HG02884 (cell line): ENCODE measurements at regions not wholly inside any gene's neighbourhood (a gene's known extent, or its start where the extent isn't known, plus 50 kb on each side); places are given as distances from the start of the nearest gene placed in this dataset.

Source experiments
- ATAC-seq: cut with Tn5 transposase; IDR thresholded peaks from one replicate; pipeline ENCODE4 v1.9.1; 2021; ENCODE audit warnings: mild to moderate bottlenecking, moderate library complexity; ENCODE audit not compliant: unreplicated experiment

DNA sequence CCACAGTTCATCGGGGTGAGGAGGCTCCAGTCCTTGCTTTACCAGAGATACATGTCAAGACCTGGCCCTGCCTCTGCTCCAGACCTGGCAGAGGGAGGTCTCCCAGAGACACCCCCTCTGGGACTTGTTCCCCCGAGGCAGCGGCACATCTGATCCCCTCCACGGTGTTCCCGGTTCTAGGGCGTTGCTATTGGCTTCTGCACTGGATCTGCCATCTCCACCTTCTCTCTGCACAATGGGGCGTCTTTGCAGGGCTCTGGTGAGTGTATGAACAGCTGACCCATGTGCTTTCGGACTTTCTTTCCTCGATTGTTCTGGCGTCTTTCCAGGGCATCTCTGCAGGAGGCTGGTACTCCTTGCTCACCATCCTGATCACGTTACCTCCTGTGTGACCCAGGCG lies 930.4 kb downstream of the TBC1D22A start:
- no peak for ATAC-seq

DNA sequence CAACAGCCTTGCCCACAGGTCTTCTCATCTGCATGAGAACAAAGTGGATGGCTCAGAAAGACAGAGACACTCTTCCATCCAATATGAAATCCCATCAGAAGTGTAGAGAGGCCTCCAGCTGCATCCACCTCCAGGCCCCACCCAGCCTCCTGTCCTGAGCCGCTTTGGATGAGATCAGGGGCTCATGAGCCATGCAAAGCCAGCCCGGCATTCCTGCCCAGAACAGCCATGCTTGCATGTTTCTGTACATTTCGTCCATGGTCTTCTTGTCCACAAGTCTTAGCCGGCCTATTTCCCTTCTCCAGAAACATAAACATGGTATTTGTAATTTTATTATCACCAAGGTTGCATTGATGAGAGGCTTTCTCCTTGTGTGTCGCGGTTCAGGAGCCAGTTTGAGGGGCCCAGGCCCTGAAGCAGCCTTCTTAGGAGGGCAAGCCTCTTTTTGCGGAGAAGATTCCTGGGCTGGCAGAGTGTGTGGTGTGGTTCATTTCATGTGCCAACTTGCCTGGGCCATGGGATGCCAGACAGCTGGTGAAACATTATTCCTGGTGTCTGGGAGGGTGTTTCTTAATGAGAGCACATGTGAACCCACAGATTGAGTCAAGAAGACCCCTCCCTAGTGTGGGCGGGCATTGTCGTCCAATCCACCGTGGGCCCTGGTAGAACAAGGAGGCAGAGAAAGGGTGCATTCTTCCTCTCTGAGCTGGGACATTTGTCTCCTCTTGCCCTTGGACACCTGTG lies 928.9 kb downstream of the TBC1D22A start:
- ATAC-seq: no peak

DNA sequence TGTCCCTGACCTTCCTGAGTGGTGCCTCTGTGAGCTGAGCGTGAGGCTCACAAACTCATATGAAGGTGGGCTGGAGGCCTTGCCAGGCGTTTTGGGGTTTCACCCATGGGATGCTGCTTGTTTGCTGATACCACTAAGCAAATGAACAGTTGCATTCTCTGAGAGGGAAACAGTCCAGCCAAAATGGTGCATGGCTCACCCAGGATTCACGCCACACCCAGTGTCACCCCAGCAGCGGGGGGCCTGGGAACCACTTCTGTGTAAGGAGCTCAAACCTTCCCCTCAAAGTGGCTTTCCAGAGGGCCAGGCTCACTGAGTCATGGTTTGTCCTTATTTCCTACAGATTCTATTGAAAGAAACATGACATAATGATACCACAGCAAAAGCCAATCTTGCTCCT lies 928.1 kb downstream of the TBC1D22A start:
- no peak for ATAC-seq

DNA sequence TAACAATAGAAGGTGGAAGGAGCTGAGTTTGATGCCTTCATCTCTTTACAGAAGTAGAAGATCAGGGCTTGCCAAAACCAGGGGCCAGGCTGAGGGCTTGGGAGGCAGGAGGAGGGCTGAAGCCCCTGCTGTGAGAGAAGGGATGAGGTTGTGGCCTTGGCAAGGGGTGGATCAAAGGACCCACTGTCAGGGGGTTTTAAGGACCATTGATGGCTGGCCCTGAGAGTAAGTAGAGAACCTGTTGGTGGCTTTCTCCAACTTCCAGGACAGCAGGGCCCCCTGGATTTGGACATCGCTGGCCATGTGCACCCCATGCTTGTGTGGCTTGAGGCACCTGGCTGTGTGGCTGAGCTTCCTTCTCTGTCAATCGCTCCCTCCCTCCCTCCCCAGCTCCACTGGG lies 927.7 kb downstream of the TBC1D22A start:
- ATAC-seq: no peak

DNA sequence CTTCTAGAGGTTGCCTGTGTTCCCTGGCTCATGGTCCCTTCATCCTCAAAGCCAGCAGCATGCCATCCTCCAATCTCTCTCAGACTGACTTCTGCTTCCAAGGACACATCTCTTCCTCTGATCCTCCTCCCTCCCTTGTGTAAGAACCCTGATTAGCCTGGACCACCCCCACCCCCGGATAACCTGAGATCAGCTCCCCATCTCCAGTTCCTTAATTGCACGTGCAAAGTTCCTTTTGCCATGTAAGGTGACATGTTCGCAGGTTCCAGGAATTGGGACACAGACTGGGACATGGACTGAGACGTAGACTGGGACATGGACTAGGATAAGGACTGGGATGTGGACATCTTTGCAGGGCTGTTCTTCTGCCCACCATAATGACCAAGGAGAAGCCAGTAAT lies 925.3 kb downstream of the TBC1D22A start:
- no peak for ATAC-seq

DNA sequence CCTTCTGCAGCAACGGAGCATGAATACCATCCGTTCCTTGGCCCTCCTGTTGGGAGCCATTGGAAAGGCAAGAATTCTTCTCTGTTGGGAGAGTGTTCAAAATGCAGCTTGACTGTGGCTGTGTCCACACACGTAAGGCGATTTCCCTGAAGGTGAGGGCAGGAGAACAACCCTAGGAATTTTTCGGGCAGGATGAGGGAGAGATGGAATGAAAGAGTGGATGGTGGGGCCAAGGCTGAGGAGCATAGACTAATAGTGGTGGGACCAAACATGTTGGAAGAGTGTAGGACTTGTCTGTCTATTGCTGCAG lies 924.9 kb downstream of the TBC1D22A start:
- ATAC-seq: no peak

DNA sequence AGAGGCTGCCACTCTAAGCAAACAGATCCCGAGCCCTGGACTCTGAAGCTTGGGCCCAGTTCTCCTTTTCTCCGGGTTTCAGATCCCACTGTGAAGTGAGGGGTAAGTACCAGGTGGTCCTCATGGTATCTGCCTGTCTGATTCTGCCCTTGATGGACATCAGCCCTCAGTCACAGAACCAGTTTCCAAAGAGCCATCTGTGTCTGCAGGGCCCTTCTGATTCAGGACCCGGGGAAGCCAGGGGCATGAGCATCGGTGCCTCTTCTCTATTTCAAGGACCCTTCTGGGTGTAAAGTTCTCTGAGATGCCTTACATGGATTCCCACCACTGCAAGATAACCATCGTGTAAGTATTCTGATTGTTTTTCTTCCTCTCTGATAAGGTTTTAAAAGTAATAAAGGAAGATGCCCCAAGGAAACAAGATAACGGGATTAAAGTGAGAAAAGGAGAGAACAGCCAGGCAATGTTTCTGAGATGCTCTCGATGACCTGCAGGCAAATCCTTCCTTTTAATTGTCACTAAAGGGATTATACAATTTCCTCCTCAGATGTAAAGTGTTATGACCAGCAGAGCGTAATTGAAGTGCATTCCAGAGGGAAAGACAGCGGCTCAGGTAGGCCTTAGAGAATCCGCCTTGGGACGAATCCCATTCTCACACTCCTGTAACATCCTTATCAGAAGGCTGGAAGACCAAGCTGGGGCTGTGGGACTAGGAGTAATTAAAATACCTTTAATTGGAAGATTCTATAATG lies 924.3 kb downstream of the TBC1D22A start:
- ATAC-seq: no peak

DNA sequence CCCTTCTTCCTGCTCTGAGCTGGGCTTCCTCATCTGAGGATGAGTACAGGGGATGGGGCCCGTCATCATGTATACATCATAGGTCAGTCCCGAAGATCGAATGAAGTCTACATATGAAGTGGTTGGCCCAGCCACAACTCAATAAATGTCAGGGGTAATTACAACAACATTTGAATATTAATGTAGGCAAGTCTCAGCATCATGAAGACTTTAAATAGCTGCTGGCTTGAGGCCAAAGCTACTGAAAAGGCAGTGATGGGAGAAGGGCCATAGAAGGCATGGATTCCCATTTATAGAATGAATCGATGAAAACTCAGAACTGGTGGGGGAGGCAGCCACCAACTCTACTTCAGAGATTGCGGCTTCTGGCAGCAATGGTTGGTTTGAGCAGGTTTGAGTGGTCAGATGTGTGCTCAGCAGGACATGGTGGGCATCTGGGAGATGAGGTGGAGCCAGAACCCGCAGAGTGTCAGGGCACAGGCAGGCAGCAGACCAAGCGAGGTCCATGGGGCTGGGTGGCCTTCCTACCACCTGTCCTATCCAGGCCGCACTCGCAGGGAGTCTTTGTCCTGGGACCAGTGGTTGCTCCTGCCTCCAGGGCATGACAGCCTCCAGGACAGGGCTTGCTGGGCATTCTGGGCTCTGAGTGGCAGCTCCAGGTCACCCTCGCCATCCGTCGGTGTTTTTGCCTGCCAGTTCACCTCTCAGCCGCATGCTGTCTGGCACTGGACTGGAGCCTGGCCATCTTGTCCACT lies 919.1 kb downstream of the TBC1D22A start:
- no peak for ATAC-seq

DNA sequence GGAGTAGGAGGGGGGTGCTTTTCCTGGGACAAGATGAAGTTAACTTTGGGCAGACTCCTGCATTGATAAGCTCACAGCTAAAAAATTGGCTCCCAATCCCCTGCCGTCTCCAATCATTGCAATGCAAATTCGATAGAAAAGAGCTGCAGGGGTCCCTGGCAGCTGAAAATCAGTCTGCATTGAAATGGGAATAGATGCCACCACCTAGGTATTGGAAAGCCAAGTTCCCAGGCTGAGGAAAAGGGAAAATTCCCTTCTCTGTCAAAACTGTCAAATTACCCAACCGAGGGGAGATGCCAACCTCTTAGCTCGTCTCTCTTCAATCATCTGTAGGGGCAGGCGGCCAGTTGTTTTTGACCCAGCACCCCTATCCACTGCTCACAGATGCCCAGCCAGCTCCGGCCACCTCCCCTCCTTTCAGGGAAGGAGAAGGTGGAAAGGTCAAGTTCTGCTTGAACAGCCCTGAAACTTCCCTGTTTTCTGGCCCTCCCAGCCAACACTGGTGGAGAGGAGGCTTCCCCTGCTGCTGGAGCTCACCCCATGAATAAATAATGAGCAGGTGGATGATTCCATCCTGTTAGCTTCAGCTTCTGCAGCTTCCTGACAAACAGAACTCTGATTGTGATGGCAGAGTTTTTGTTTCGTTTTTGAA lies 916.3 kb downstream of the TBC1D22A start:
- ATAC-seq: no peak

DNA sequence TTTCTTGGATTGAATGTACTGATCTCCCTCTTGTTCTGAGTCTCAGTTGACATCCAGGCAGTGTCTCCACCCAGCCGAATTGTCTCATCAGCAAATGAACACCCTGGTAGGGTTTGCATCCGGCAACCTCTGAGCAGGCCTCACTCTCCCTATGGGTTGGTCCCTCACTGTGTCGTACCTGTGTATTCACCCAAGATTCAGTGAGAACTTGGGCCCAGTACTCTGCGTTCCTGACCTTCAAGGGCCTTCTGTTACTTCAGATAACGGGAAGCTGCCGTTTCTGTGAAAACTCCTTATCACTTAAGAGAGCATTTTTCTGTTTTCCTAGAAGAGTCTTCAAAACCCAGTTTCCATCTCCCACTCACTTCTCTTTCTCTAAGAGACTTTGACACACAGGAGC lies 915.6 kb downstream of the TBC1D22A start:
- no peak for ATAC-seq

DNA sequence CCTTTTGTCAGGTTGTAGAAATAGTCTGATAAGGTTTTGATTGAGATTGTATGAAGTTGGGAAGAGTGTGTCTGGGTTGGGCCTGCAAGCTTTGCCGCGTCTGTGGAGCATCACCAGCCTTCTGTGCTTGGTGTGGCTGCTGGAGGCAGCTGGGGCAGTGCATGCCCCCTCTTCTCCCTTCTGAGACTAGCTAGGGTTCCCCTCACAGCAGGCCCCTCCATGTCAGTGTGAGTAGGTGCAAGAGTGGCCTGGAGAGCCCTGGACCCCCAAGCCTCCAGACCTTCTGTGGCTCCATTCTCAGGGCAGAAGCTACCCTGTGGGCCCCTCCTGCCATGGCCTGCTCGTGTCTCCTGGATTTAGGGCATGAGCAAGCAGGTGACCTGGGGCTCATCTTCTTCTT lies 914.2 kb downstream of the TBC1D22A start:
- ATAC-seq: no peak

DNA sequence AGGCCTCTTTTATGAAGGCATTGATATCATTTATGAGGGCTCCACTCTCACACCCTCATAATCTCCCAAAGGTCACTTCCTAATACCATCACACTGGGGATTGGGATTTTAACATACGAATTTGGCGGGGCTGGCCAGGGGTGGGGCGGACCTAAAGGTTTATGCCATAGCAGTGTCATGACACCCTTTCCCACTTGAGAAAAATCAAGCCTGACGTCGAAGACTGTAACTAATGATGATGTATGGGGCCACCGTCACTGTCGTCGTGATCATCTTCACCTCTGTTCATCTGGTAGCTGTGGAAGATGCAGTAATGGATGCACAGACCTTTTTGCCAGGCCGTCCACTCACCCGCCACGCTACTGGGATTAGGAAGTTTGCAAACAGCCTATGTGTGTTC lies 912.1 kb downstream of the TBC1D22A start:
- no peak for ATAC-seq

DNA sequence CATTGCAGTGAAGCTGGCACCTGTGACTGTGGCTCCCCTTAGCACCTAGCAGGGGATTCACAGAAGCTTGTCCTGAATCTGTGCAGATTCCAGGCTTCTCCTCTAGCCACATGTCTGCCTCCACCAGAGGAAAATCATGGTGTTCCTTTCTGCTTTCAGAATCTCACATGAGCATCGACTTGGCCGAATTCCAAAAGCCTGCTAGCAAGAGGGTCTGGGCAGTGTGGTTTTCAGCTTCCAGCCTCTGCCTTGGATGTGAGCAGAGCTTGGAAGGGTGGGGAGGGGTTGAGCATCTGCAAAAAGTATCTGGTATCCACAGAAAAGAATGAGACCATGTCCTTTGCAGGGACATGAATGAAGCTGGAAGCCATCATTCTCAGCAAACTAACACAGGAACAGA lies 911.1 kb downstream of the TBC1D22A start:
- no peak for ATAC-seq

DNA sequence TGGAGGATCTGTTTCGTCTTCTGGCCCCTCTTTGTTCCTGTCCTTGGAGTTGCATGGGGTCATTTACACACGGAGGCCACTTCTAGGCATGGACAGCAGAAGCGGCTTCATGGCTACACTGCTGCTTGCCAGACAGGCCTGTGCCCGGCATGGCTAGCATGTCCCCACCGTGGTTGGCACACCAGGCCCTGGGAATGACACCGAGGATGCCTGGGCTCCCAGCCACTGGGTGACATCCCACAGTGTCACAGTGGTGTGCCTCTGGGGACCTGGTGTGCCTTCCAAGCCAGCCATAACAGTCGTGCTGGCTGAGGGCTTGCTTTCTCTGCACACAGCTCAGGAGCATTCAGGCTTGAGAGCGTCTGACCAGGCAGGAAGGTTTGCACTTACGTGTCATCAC lies 910.1 kb downstream of the TBC1D22A start:
- no peak for ATAC-seq

DNA sequence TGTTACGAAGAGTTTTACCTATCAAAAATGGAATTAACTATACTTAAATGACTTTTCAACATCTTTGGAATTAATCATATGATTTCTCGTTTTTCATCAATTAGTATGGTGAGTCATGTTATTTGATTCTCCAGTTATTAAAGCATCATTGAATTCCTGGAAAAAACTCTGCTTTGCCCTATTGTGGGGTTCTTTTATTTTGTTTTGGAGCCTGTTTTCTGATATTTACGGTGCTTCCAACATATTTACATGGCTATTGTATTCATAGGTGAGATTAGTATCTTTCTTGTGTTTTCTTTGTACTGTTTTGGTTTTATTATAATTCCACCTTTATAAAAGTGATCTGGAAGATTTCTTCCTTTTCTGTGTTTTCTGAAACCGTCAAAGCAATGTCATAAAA lies 902.7 kb downstream of the TBC1D22A start:
- ATAC-seq: no peak

DNA sequence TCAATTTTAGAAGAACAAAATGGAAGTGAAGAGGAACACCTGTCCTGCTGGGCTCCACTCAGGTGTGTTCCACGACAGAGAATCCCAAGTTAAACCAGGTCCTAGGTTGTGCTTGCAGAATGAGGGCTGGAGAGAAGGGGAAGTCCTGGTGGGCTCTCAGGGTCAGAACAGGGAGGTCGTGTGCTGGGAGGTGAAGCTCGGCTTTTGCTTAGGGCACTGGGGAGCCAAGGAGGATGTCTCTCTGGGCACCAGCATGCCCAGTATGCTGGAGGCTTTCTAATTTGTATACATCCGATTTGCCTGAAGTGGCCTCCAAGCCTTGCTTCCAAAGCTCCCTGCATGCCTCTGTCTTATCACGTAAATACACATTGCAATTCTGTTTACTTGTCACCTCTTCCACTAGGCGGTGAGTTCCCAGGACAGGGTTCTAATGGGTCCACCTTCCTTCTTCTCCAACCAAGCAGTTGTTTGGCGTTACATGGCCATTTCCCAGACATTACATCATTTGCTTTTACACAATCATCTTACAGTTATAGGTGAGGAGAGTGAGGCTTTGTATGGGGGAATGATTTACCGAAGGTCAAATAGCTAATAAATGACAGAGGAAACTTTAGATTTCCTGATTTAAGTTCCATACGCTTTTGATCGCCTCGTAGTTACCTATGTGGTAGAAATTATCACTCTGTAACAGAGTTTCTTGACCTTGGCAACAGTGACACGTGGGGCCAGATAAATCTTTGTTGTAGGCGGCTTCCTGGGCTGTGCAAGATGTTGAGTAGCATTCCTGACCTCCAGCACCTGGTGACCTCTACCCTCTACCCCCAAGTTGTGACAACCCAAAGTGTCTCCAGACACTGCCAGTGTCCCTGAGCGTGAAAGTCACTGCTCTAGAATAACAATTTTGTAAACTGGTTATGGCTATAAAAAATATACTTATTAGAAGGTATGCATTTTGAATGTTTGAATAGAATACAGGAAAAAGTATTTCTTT lies 901.5 kb downstream of the TBC1D22A start:
- no peak for ATAC-seq

DNA sequence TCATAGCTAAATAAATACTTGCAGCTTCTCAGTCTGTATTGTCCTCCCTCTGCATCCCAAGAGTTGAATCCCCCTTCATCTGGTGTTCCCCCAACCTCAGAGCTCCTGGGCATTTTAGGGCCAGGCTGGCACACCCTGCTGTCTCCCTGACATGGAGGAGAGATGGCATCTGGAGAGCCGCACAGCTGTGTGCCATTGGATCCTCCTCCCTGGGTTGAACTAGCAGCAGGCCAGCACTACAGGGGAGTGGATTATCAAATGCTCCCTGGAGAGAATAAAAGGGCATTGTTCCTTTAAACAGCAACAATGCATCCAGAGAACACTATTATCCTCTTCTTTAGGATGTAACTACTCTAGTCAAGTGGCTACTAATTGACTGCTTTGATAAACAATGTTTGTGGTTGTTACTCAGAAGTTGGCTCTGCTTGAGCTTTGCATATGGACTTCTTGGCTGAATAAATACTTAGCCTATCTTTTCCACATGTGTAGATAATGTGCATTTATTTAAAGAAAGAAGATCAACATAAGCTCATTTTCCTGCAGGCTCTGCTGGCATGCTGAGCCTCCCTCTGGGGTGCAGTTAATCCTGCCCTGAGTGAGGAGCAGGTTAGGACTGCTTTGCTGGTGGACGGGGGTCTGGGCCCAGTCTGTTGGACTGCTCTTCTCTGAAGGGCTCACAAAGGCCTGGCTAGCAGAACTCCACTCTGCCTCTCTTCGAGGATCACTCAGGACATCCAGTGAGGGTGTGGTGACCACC lies 897.2 kb downstream of the TBC1D22A start:
- ATAC-seq: no peak

DNA sequence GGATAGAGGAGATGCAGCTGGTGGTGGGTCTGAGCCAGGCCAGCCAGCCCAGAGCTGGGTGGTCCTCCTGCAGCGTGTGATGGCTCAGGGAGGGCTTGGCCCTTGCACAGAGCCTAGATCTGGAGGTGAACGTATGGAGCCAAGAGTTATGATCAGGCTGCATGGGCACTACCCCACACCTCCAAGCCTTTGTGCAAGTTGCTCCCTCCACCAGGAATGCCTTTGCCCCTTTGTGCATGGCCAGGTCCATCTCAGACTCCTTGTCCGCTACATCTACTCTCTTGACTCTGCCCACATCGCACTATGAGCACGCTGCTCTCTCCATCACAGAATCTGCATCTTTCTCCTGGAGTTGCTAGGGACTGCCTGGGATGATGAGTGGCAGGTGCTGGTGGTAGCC lies 895.7 kb downstream of the TBC1D22A start:
- ATAC-seq: no peak

DNA sequence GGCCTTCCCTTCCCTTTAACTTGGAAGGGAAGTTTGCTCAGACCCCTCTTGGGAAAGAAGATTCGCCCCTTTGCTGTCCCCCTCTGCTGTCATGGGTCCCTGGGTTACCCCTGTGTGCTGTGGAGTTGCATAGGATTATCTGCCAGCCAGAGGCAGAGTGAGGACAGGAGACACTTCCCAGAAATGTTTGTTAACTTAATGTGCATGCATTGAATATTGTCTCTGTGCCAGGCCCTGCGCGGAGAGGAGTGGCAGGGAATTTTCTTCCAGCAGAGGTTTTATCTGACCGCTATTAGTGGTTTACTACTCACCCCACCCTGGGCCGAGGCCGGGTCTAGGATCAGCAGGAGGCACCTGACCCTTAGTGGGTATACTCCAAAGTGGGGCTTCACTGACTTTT lies 894.8 kb downstream of the TBC1D22A start:
- ATAC-seq: no peak

DNA sequence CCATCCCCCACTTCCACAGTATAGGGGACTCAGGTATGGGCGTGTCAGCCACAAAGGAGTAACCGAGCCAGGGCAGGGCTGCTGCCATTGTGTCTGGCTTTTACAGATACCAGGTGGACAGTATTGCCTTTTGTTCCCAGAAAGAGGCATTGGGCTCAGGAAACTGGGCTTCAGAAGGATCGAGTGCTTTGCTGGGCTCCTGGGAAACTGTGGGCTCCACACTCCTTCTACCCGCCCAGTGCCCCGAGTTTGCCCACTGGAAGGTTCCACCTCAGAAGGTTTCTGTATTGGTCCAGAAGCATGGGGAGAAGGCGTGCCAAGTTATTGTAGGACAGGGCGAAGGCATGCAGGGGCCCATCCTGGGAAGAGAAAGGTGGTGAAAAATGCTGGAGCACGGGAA lies 894.4 kb downstream of the TBC1D22A start:
- no peak for ATAC-seq
